Thyroid gland (tissue), 4 donors: ENCODE measurements at regions not wholly inside any gene's neighbourhood (a gene's known extent, or its start where the extent isn't known, plus 50 kb on each side); places are given as distances from the start of the nearest gene placed in this dataset.

Source experiments
- DNase-seq, 2 donors: peaks; one replicate each; pipeline ENCODE4 v3.0.0-alpha.2; 2019
- H3K27ac ChIP-seq, 3 donors: fragments of 200-600 bp; sonication (generic); 1 replicate in 2 of 3; 2 replicates in 1 of 3; pipeline ENCODE4 v1.5.1; 2016 to 2019; ENCODE audit warnings: mild to moderate bottlenecking in 1 of 3, moderate library complexity in 1 of 3
- H3K27me3 ChIP-seq: fragments of 200-600 bp; sonication (generic); one replicate; pipeline ENCODE4 v1.5.1; 2019
- H3K36me3 ChIP-seq, 2 donors: fragments of 200-600 bp; sonication (generic); one replicate each; pipeline ENCODE4 v1.5.1; 2016 to 2019
- H3K4me1 ChIP-seq, 2 donors: fragments of 200-600 bp; sonication (generic); one replicate each; pipeline ENCODE4 v1.5.1; 2017 to 2019
- H3K4me3 ChIP-seq, 3 donors: fragments of 200-600 bp; sonication (generic); replicated peaks in 1 of 3; 1 replicate in 2 of 3; 2 replicates in 1 of 3; pipeline ENCODE4 v1.5.1; 2016; ENCODE audit warnings: mild to moderate bottlenecking in 1 of 3
- H3K9me3 ChIP-seq: fragments of 200-600 bp; sonication (generic); one replicate; pipeline ENCODE4 v1.5.1; 2017
- POLR2A ChIP-seq, 2 donors: fragments of 450-650 bp; IDR thresholded peaks; one replicate each; pipeline ENCODE4 v1.6.1; 2017; ENCODE audit warnings: antibody characterized with exemption in 2 of 2, mild to moderate bottlenecking in 2 of 2, moderate library complexity in 1 of 2
- whole genome bisulfite sequencing, 2 donors: methylation state at CpG; one replicate each; pipeline ENCODE4 v1.1.5; 2017; 5-methylcytosine and 5-hydroxymethylcytosine counted together
- intact Hi-C: fragments of 100-400 bp; cut with DNase I; formaldehyde crosslinking; loops from one replicate; pipeline ENCODE4 v1.15.1; 2023
- TF ChIP-seq, protein P1 (sequence below), 6 experiments: fragments of 200-600 bp in 3 of 6; fragments of 450-650 bp in 3 of 6; sonication (generic) in 3 of 6; IDR thresholded peaks; one replicate each; pipeline ENCODE4 v1.5.1; 2016 to 2019; ENCODE audit warnings: antibody characterized with exemption in 6 of 6, mild to moderate bottlenecking in 2 of 6, inconsistent platforms in 1 of 6, moderate library complexity in 1 of 6

DNA sequence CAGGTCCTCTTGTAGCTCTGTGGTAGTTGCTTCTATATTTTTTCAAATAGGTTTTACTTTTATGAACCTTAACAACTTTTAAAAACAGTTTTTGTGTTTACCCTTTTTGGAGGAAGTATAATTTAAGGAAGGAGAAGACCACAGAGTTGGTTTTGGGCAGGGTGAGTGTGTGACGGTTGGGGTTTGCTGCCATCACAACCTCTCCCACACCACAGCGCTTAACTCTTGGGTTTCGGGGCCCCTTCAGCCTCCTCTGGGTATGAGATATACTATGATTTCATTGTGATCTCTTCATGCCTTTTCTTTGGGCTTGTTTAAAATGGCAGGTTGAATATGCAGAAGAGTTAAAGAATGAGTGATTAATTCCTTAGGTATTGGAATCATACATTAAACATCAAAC, 228.7 kb upstream of the CRY1 start:
- H3K4me1 ChIP-seq = peaks cover 8 to 18% of the 10 kb centered on the region in 2 donors
- H3K4me3 ChIP-seq = no peak overlapping the region
- DNase-seq = no peak
- H3K27me3 ChIP-seq = no peaks in the 10 kb centered on the region
- H3K9me3 ChIP-seq = no peaks in the 10 kb centered on the region
- H3K27ac ChIP-seq = peak overlapping the region; percentile 16 to 81 (median 66)
- 83 to 93% methylated on average over 3 of the region's 3 CpGs for WGBS, 2 donors
- TF ChIP-seq, protein P1, sequence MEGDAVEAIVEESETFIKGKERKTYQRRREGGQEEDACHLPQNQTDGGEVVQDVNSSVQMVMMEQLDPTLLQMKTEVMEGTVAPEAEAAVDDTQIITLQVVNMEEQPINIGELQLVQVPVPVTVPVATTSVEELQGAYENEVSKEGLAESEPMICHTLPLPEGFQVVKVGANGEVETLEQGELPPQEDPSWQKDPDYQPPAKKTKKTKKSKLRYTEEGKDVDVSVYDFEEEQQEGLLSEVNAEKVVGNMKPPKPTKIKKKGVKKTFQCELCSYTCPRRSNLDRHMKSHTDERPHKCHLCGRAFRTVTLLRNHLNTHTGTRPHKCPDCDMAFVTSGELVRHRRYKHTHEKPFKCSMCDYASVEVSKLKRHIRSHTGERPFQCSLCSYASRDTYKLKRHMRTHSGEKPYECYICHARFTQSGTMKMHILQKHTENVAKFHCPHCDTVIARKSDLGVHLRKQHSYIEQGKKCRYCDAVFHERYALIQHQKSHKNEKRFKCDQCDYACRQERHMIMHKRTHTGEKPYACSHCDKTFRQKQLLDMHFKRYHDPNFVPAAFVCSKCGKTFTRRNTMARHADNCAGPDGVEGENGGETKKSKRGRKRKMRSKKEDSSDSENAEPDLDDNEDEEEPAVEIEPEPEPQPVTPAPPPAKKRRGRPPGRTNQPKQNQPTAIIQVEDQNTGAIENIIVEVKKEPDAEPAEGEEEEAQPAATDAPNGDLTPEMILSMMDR (IDR thresholded peaks at IDR 0.05) = no peak
- TF ChIP-seq POLR2A (IDR thresholded peaks at IDR 0.05) = no peak
- H3K36me3 ChIP-seq = no peaks in the 10 kb centered on the region
- intact Hi-C loops = loop anchor here (10.0 kb wide), 1 partner anchor 283 kb away; no protein-coding TSS in a partner anchor

DNA sequence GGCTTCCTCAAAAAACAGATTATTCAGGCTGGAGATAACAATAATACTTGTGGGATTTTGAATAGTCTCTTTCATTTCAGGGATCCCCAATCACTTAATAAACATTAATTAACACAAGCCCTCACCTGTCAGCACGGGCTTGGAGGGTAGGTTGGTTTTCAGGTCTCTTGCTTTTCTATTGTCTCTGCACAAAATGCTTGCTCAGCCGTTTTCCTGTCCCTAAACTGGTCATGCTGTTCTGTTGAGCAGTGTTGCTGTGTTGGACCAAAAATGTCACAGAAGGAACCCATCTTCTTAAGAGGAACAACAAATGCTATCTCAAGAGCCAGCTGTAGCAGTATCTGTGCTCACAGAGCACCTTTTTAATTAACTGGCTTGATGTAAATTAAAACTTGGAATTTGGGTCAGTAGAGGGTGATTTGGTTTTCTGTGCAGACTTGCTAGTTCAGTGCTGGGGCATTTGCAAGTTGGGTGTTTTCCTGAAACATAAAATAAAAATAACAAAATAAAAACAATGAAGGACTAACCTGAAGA, 231.8 kb upstream of the CRY1 start:
- Histone ChIP-seq H3K4me3 (no peak overlapping the region), H3K27ac (no peak overlapping the region), H3K27me3 (no peaks in the 10 kb centered on the region), H3K36me3 (no peaks in the 10 kb centered on the region), H3K4me1 (peaks cover 3 to 18% of the 10 kb centered on the region in 2 donors), H3K9me3 (no peaks in the 10 kb centered on the region)
- WGBS, 2 donors = 66 to 67% methylated on average over 2 of the region's 2 CpGs
- no peak for TF ChIP-seq POLR2A (IDR thresholded peaks at IDR 0.05)
- TF ChIP-seq, protein P1 (IDR thresholded peaks at IDR 0.05) = no peak
- DNase-seq = no peak
- intact Hi-C loops = loop anchor here (10.0 kb wide), 1 partner anchor 280 kb away; no protein-coding TSS in a partner anchor

DNA sequence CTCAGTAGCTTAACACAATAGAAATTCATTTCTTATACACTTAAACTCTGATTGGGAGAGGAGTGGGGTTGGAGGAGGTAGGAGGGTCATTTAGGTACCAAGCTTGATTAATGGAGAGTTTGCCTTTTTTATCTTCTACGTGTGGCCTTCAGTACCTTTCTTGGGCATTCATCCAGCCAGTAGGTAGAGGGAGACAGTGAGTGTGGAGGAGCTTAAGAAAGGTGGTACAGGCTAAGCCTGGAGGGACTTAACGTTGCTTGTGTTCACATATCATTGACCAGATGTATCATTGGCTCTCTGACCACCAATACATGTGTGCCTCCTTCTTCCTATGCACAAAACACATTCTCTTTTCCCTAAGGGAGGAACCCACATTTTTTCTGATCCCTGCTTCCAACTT, 232.9 kb upstream of the CRY1 start:
- intact Hi-C loops = loop anchor here (10.0 kb wide), 1 partner anchor 279 kb away; no protein-coding TSS in a partner anchor
- Histone ChIP-seq H3K36me3 (no peaks in the 10 kb centered on the region), H3K4me1 (peaks cover 3 to 18% of the 10 kb centered on the region in 2 donors), H3K4me3 (no peak overlapping the region), H3K27me3 (no peaks in the 10 kb centered on the region), H3K27ac (no peak overlapping the region), H3K9me3 (no peaks in the 10 kb centered on the region)
- no peak for DNase-seq
- TF ChIP-seq, protein P1 (IDR thresholded peaks at IDR 0.05) = no peak
- 51 to 56% methylated on average over 2 of the region's 2 CpGs for WGBS, 2 donors

DNA sequence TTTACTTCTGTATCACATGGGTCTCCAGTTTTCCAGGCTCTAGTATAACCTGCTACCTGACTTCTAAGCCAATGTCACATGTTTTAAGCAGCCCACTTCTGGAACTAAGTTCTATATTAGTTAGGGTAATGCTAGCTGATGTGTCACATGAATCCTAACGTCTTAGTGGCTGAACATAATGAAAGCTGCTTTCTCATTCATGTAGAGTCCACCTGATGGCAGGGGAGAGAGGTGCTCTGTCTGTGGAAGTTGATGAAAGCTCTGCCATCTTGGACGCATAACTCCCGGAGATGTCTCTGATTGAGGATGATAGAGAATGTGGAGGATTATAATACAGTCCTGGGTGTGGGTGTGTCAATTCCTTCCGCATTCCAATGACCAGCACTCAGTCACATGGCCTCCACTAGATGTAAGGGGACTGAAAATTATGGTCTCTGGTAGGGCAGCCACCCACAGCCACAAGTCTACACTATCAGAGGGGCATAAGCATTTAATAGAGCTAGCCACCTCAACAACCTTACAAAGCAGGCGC, 234.4 kb upstream of the CRY1 start:
- Histone ChIP-seq H3K27me3 (no peaks in the 10 kb centered on the region), H3K4me3 (no peak overlapping the region), H3K9me3 (no peaks in the 10 kb centered on the region), H3K27ac (no peak overlapping the region), H3K4me1 (peaks cover 0 to 8% of the 10 kb centered on the region in 2 donors), H3K36me3 (no peaks in the 10 kb centered on the region)
- WGBS, 2 donors = 74 to 76% methylated on average over 5 of the region's 5 CpGs
- intact Hi-C loops = loop anchor here (10.0 kb wide), 1 partner anchor 277 kb away; no protein-coding TSS in a partner anchor
- no peak for TF ChIP-seq POLR2A (IDR thresholded peaks at IDR 0.05)
- TF ChIP-seq, protein P1 (IDR thresholded peaks at IDR 0.05) = no peak
- no peak for DNase-seq

DNA sequence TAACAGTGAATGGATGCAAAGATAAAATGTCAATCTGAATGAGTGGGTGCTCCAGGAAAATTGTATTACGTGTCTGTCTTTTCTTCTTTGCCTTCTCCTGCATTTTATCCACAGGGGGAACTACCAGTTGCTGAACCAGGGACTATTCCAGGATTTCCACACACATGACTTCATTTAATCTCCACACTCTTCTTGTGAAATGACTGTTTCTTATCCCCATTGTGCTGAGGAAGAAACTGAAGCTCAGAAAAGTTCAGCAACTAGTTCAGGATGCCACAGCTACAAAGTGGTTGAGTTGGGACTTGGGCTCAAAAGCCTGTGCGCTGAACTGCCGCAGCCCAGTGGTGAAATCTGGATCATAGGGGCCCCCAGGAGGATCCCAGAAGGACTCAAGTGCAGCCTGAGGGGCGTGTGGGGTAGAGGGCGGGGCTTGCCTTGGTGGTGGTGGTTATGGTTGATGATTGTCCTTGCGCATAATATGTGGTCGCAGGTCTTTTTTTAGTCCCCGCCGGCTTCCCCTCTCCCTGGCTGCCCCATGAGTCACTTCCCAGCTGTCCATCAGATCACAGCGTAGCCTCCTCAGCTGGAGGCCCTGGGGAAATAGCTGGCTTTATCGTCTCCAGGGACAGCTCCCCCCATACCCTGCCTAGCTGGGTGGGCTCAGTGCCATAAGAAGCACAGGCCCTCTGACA, 235.2 kb upstream of the CRY1 start:
- no peak overlapping the region for H3K27ac ChIP-seq
- H3K4me3 ChIP-seq = no peak overlapping the region
- H3K9me3 ChIP-seq = no peaks in the 10 kb centered on the region
- whole genome bisulfite sequencing, 2 donors = 64 to 68% methylated on average over 11 of the region's 11 CpGs
- TF ChIP-seq, protein P1 (IDR thresholded peaks at IDR 0.05) = no peak
- TF ChIP-seq POLR2A (IDR thresholded peaks at IDR 0.05) = no peak
- no peaks in the 10 kb centered on the region for H3K27me3 ChIP-seq
- H3K4me1 ChIP-seq = peaks cover 0 to under 1% of the 10 kb centered on the region in 2 donors
- intact Hi-C loops = loop anchor here (10.0 kb wide), 1 partner anchor 276 kb away; no protein-coding TSS in a partner anchor
- no peaks in the 10 kb centered on the region for H3K36me3 ChIP-seq
- no peak for DNase-seq
